GM21737 (cell line): ENCODE measurements at regions not wholly inside any gene's neighbourhood (a gene's known extent, or its start where the extent isn't known, plus 50 kb on each side); places are given as distances from the start of the nearest gene placed in this dataset.

ENCODE experiments used
- ATAC-seq: cut with Tn5 transposase; IDR thresholded peaks from one replicate; pipeline ENCODE4 v1.9.1; 2021; ENCODE audit warnings: mild to moderate bottlenecking, moderate library complexity; ENCODE audit not compliant: unreplicated experiment

- ATAC-seq: peak; percentile 90
These were observed 114.2 kb upstream of the SERTAD2 start for GRCh38 chr2:64767670-64768468.

- no peak for ATAC-seq
These were observed 114.8 kb upstream of the SERTAD2 start for GRCh38 chr2:64768491-64769005.

GRCh38 chr2:64769392-64770044 is 115.8 kb upstream of the SERTAD2 start:
- no peak for ATAC-seq

- no peak for ATAC-seq
These were observed 116.5 kb upstream of the SERTAD2 start for GRCh38 chr2:64770137-64770780.

GRCh38 chr2:64770781-64771334 is 117.1 kb upstream of the SERTAD2 start:
- ATAC-seq: no peak

GRCh38 chr2:64771737-64772136 is 118.0 kb upstream of the SERTAD2 start:
- no peak for ATAC-seq

- ATAC-seq: no peak
These were observed 119.9 kb upstream of the SERTAD2 start for GRCh38 chr2:64773461-64774118.

GRCh38 chr2:64777841-64778240 is 124.1 kb upstream of the SERTAD2 start:
- no peak for ATAC-seq

GRCh38 chr2:64779117-64779690 is 125.5 kb upstream of the SERTAD2 start:
- ATAC-seq: no peak

- ATAC-seq: no peak
These were observed 126.3 kb upstream of the SERTAD2 start for GRCh38 chr2:64780041-64780440.

- ATAC-seq: no peak
These were observed 128.1 kb upstream of the SERTAD2 start for GRCh38 chr2:64781711-64782390.

GRCh38 chr2:64784168-64785061 is 130.7 kb upstream of the SERTAD2 start:
- no peak for ATAC-seq

- no peak for ATAC-seq
These were observed 131.5 kb upstream of the SERTAD2 start for GRCh38 chr2:64785245-64785644.

GRCh38 chr2:64786343-64787018 is 132.8 kb upstream of the SERTAD2 start:
- no peak for ATAC-seq

GRCh38 chr2:64787019-64787365 is 133.3 kb upstream of the SERTAD2 start:
- no peak for ATAC-seq

GRCh38 chr2:64787698-64788097 is 134.0 kb upstream of the SERTAD2 start:
- ATAC-seq: no peak

- ATAC-seq: no peak
These were observed 136.0 kb upstream of the SERTAD2 start for GRCh38 chr2:64789466-64790320.

GRCh38 chr2:64792300-64792699 is 138.6 kb upstream of the SERTAD2 start:
- ATAC-seq: no peak
